ENCODE measurements at regions not wholly inside any gene's neighbourhood (a gene's known extent, or its start where the extent isn't known, plus 50 kb on each side); places are given as distances from the start of the nearest gene placed in this dataset.

GRCh38 chr1:114320586-114320985, 166.9 kb upstream of the SYT6 start:
- H3K27ac Mint-ChIP-seq, result no peak overlapping the region
- TF ChIP-seq, protein P1, sequence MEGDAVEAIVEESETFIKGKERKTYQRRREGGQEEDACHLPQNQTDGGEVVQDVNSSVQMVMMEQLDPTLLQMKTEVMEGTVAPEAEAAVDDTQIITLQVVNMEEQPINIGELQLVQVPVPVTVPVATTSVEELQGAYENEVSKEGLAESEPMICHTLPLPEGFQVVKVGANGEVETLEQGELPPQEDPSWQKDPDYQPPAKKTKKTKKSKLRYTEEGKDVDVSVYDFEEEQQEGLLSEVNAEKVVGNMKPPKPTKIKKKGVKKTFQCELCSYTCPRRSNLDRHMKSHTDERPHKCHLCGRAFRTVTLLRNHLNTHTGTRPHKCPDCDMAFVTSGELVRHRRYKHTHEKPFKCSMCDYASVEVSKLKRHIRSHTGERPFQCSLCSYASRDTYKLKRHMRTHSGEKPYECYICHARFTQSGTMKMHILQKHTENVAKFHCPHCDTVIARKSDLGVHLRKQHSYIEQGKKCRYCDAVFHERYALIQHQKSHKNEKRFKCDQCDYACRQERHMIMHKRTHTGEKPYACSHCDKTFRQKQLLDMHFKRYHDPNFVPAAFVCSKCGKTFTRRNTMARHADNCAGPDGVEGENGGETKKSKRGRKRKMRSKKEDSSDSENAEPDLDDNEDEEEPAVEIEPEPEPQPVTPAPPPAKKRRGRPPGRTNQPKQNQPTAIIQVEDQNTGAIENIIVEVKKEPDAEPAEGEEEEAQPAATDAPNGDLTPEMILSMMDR (conservative IDR thresholded peaks at IDR 0.05), result no peak
- Histone ChIP-seq H3K27ac (ENCODE audit: low read depth, low read length) (no peak overlapping the region), H3K9ac (ENCODE audit: extremely low read depth, low read length, poor library complexity, severe bottlenecking) (no peak overlapping the region), H3K36me3 (ENCODE audit: control insufficient read depth, insufficient read depth, low read length) (no peaks in the 10 kb centered on the region), H3K27me3 (ENCODE audit: control insufficient read depth, insufficient read depth, low read length, poor library complexity, severe bottlenecking) (no peaks in the 10 kb centered on the region), H3K9me3 (ENCODE audit: control insufficient read depth, low read length) (no peaks in the 10 kb centered on the region), H3K4me1 (ENCODE audit: control insufficient read depth, insufficient read depth, low read length) (no peaks in the 10 kb centered on the region), H3K4me3 (ENCODE audit: low read length) (no peak overlapping the region)
- DNase-seq, result no peak
- H3K27me3 Mint-ChIP-seq (ENCODE audit: insufficient read depth), result peaks cover 15% of the 10 kb centered on the region
- no peak overlapping the region for H3K4me3 Mint-ChIP-seq
- no peaks in the 10 kb centered on the region for H3K36me3 Mint-ChIP-seq (ENCODE audit: low read depth)
- no peaks in the 10 kb centered on the region for H3K9me3 Mint-ChIP-seq
- H3K4me1 Mint-ChIP-seq, result peaks cover 3% of the 10 kb centered on the region

- Mint-ChIP-seq H3K36me3 (ENCODE audit: low read depth) (no peaks in the 10 kb centered on the region), H3K4me1 (peaks cover 4% of the 10 kb centered on the region), H3K27me3 (ENCODE audit: insufficient read depth) (peaks cover 15% of the 10 kb centered on the region), H3K27ac (no peak overlapping the region), H3K9me3 (no peaks in the 10 kb centered on the region), H3K4me3 (no peak overlapping the region)
- no peaks in the 10 kb centered on the region for H3K36me3 ChIP-seq (ENCODE audit: control insufficient read depth, insufficient read depth, low read length)
- no peaks in the 10 kb centered on the region for H3K4me1 ChIP-seq (ENCODE audit: control insufficient read depth, insufficient read depth, low read length)
- H3K9me3 ChIP-seq (ENCODE audit: control insufficient read depth, low read length), result no peaks in the 10 kb centered on the region
- 90% methylated on average over 3 of the region's 3 CpGs; no CpG with 5 or more reads in 1 of the 2 experiments for WGBS, 2 experiments (ENCODE audit: insufficient coverage in 1 of 2, insufficient read length in 1 of 2)
- TF ChIP-seq, protein P1 (conservative IDR thresholded peaks at IDR 0.05), result no peak
- no peaks in the 10 kb centered on the region for H3K27me3 ChIP-seq (ENCODE audit: control insufficient read depth, insufficient read depth, low read length, poor library complexity, severe bottlenecking)
- no peak overlapping the region for H3K27ac ChIP-seq (ENCODE audit: low read depth, low read length)
- no peak overlapping the region for H3K9ac ChIP-seq (ENCODE audit: extremely low read depth, low read length, poor library complexity, severe bottlenecking)
- H3K4me3 ChIP-seq (ENCODE audit: low read length), result no peak overlapping the region
- DNase-seq, result no peak
These were observed 165.7 kb upstream of the SYT6 start for GRCh38 chr1:114319418-114319817.

- H3K27ac ChIP-seq (ENCODE audit: low read depth, low read length), result no peak overlapping the region
- peaks cover 4% of the 10 kb centered on the region for H3K4me1 Mint-ChIP-seq
- no peak overlapping the region for H3K27ac Mint-ChIP-seq
- H3K4me3 ChIP-seq (ENCODE audit: low read length), result no peak overlapping the region
- H3K36me3 ChIP-seq (ENCODE audit: control insufficient read depth, insufficient read depth, low read length), result no peaks in the 10 kb centered on the region
- H3K4me3 Mint-ChIP-seq, result no peak overlapping the region
- DNase-seq, result no peak
- TF ChIP-seq, protein P1 (conservative IDR thresholded peaks at IDR 0.05), result no peak
- no peaks in the 10 kb centered on the region for H3K27me3 ChIP-seq (ENCODE audit: control insufficient read depth, insufficient read depth, low read length, poor library complexity, severe bottlenecking)
- 80 to 87% methylated on average over 1 to 2 of the region's 2 CpGs for WGBS, 2 experiments (ENCODE audit: insufficient coverage in 1 of 2, insufficient read length in 1 of 2)
- H3K9me3 ChIP-seq (ENCODE audit: control insufficient read depth, low read length), result no peaks in the 10 kb centered on the region
- peaks cover 15% of the 10 kb centered on the region for H3K27me3 Mint-ChIP-seq (ENCODE audit: insufficient read depth)
- H3K9ac ChIP-seq (ENCODE audit: extremely low read depth, low read length, poor library complexity, severe bottlenecking), result no peak overlapping the region
- no peaks in the 10 kb centered on the region for H3K4me1 ChIP-seq (ENCODE audit: control insufficient read depth, insufficient read depth, low read length)
- H3K36me3 Mint-ChIP-seq (ENCODE audit: low read depth), result no peaks in the 10 kb centered on the region
- H3K9me3 Mint-ChIP-seq, result no peaks in the 10 kb centered on the region
These were observed 165.3 kb upstream of the SYT6 start for GRCh38 chr1:114318961-114319360.
